H9 (cell line): ENCODE measurements at regions not wholly inside any gene's neighbourhood (a gene's known extent, or its start where the extent isn't known, plus 50 kb on each side); places are given as distances from the start of the nearest gene placed in this dataset.

Source experiments
- DNase-seq: peaks from one replicate; pipeline ENCODE4 v3.0.0-alpha.2; 2017
- H2AFZ ChIP-seq: one replicate; pipeline ENCODE4 v1.6.1; 2013; ENCODE audit warnings: mild to moderate bottlenecking, low read length, control low read depth, moderate library complexity
- H2AK5ac ChIP-seq: 2 replicates; pipeline ENCODE4 v1.6.1; 2013; ENCODE audit warnings: low read length, control low read depth, mixed read lengths; ENCODE audit not compliant: insufficient read length
- H2BK120ac ChIP-seq: one replicate; pipeline ENCODE4 v1.6.1; 2013; ENCODE audit warnings: low read depth, mild to moderate bottlenecking, low read length, control low read depth, inconsistent platforms; ENCODE audit not compliant: poor library complexity, severe bottlenecking
- H2BK12ac ChIP-seq: 2 replicates; pipeline ENCODE4 v1.6.1; 2013; ENCODE audit warnings: low read length, control low read depth, mixed read lengths, low read depth; ENCODE audit not compliant: insufficient read length
- H2BK15ac ChIP-seq: 2 replicates; pipeline ENCODE4 v1.6.1; 2013; ENCODE audit warnings: low read depth, low read length, control low read depth
- H2BK20ac ChIP-seq: one replicate; pipeline ENCODE4 v1.6.1; 2013; ENCODE audit warnings: low read depth, mild to moderate bottlenecking, low read length, control low read depth, inconsistent platforms; ENCODE audit not compliant: poor library complexity, severe bottlenecking
- H2BK5ac ChIP-seq: 2 replicates; pipeline ENCODE4 v1.6.1; 2013; ENCODE audit warnings: low read length, control low read depth, mixed read lengths; ENCODE audit not compliant: insufficient read length
- H3K14ac ChIP-seq: 2 replicates; pipeline ENCODE4 v1.6.1; 2013; ENCODE audit warnings: low read length, control low read depth; ENCODE audit not compliant: insufficient read depth
- H3K18ac ChIP-seq: 2 replicates; pipeline ENCODE4 v1.6.1; 2013; ENCODE audit warnings: low read depth, mild to moderate bottlenecking, mixed read lengths, low read length, control low read depth; ENCODE audit not compliant: insufficient read length
- H3K23ac ChIP-seq: 2 replicates; pipeline ENCODE4 v1.6.1; 2013; ENCODE audit warnings: low read length, control low read depth, mixed read lengths, low read depth; ENCODE audit not compliant: insufficient read length
- H3K23me2 ChIP-seq: 2 replicates; pipeline ENCODE4 v1.6.1; 2013; ENCODE audit warnings: low read depth, mild to moderate bottlenecking, mixed read lengths, low read length, control low read depth; ENCODE audit not compliant: insufficient read length, poor library complexity, severe bottlenecking
- H3K27ac ChIP-seq: 2 replicates; pipeline ENCODE4 v1.5.1; 2013; ENCODE audit warnings: low read length, control low read depth, mixed read lengths, low read depth; ENCODE audit not compliant: insufficient read length
- H3K27me3 ChIP-seq: 2 replicates; pipeline ENCODE4 v1.6.1; 2013; ENCODE audit warnings: low read length, control low read depth, inconsistent platforms; ENCODE audit not compliant: insufficient read depth
- H3K4ac ChIP-seq: 2 replicates; pipeline ENCODE4 v1.6.1; 2013; ENCODE audit warnings: low read depth, mild to moderate bottlenecking, control low read depth, inconsistent platforms, low read length, moderate library complexity
- H3K4me1 ChIP-seq: 2 replicates; pipeline ENCODE4 v1.6.1; 2013; ENCODE audit warnings: low read length, control low read depth, inconsistent platforms; ENCODE audit not compliant: insufficient read depth
- H3K4me2 ChIP-seq: 2 replicates; pipeline ENCODE4 v1.6.1; 2013; ENCODE audit warnings: low read length, control low read depth, mixed read lengths; ENCODE audit not compliant: insufficient read length, insufficient read depth
- H3K56ac ChIP-seq: 2 replicates; pipeline ENCODE4 v1.6.1; 2013; ENCODE audit warnings: low read depth, mild to moderate bottlenecking, mixed read lengths, low read length, control low read depth; ENCODE audit not compliant: insufficient read length
- H3K79me1 ChIP-seq: 2 replicates; pipeline ENCODE4 v1.6.1; 2013; ENCODE audit warnings: low read depth, mild to moderate bottlenecking, moderate library complexity, low read length, control low read depth, inconsistent platforms; ENCODE audit not compliant: insufficient read depth, poor library complexity, severe bottlenecking
- H3K79me2 ChIP-seq: 2 replicates; pipeline ENCODE4 v1.6.1; 2013; ENCODE audit warnings: low read length, control low read depth, inconsistent platforms; ENCODE audit not compliant: insufficient read depth
- H3K9ac ChIP-seq: 2 replicates; pipeline ENCODE4 v1.6.1; 2013; ENCODE audit warnings: low read length, control low read depth, mixed read lengths; ENCODE audit not compliant: insufficient read length; ENCODE audit errors: extremely low read depth
- H3K9me3 ChIP-seq: one replicate; pipeline ENCODE4 v1.6.1; 2013; ENCODE audit warnings: low read depth, low read length, inconsistent platforms; ENCODE audit not compliant: control insufficient read depth
- H3T11ph ChIP-seq: one replicate; pipeline ENCODE4 v1.6.1; 2013; ENCODE audit warnings: mild to moderate bottlenecking, low read length, control low read depth, inconsistent platforms
- H4K20me1 ChIP-seq: one replicate; pipeline ENCODE4 v1.6.1; 2013; ENCODE audit not compliant: control insufficient read depth, insufficient read length, insufficient read depth
- H4K5ac ChIP-seq: 2 replicates; pipeline ENCODE4 v1.6.1; 2013; ENCODE audit warnings: low read depth, mild to moderate bottlenecking, mixed read lengths, low read length, control low read depth; ENCODE audit not compliant: insufficient read length
- H4K8ac ChIP-seq: replicated peaks from 2 replicates; pipeline ENCODE4 v1.6.1; 2013; ENCODE audit warnings: low read length, control low read depth, mixed read lengths, low read depth; ENCODE audit not compliant: insufficient read length
- H4K91ac ChIP-seq: 2 replicates; pipeline ENCODE4 v1.6.1; 2013; ENCODE audit warnings: low read depth, mild to moderate bottlenecking, moderate library complexity, mixed read lengths, low read length, control low read depth; ENCODE audit not compliant: insufficient read length
- H3K27ac Mint-ChIP-seq, 3 experiments: 2 replicates in 2 of 3; 3 replicates in 1 of 3; pipeline ENCODE4 v1.8.0; 2020 to 2021; ENCODE audit warnings: mixed read lengths in 3 of 3, mild to moderate bottlenecking in 1 of 3, moderate library complexity in 1 of 3
- H3K27me3 Mint-ChIP-seq: 2 replicates; pipeline ENCODE4 v1.8.0; 2021; ENCODE audit warnings: low read depth, mild to moderate bottlenecking, moderate library complexity, mixed read lengths
- H3K36me3 Mint-ChIP-seq, 3 experiments: 2 replicates in 2 of 3; 3 replicates in 1 of 3; pipeline ENCODE4 v1.8.0; 2020 to 2021; ENCODE audit warnings: low read depth in 3 of 3, mixed read lengths in 3 of 3; ENCODE audit not compliant: insufficient read depth in 1 of 3
- H3K4me1 Mint-ChIP-seq, 2 experiments: 2 replicates each; pipeline ENCODE4 v1.8.0; 2020; ENCODE audit warnings: mixed read lengths in 2 of 2
- H3K4me3 Mint-ChIP-seq, 2 experiments: 2 replicates in 1 of 2; 3 replicates in 1 of 2; pipeline ENCODE4 v1.8.0; 2020 to 2021; ENCODE audit warnings: mild to moderate bottlenecking in 2 of 2, mixed read lengths in 2 of 2, moderate library complexity in 1 of 2
- H3K9me3 Mint-ChIP-seq, 2 experiments: 2 replicates in 1 of 2; 3 replicates in 1 of 2; pipeline ENCODE4 v1.8.0; 2020; ENCODE audit warnings: mild to moderate bottlenecking in 2 of 2, mixed read lengths in 2 of 2, moderate library complexity in 1 of 2
- WGBS: extraction: QIAGEN DNeasy Blood & Tissue Kit; methylation state at CpG from one replicate; pipeline ENCODE4 v1.1.7; 2013; ENCODE audit warnings: missing lambda C conversion rate, low lambda C conversion rate, mixed read lengths; ENCODE audit not compliant: insufficient read length; ENCODE audit errors: extremely low coverage; 5-methylcytosine and 5-hydroxymethylcytosine counted together
- TF ChIP-seq, protein P1 (sequence below): fragments of 200-600 bp; sonication (generic); conservative IDR thresholded peaks from 3 replicates; pipeline ENCODE4 v1.8.0; 2021; ENCODE audit warnings: antibody characterized with exemption, mild to moderate bottlenecking

DNA sequence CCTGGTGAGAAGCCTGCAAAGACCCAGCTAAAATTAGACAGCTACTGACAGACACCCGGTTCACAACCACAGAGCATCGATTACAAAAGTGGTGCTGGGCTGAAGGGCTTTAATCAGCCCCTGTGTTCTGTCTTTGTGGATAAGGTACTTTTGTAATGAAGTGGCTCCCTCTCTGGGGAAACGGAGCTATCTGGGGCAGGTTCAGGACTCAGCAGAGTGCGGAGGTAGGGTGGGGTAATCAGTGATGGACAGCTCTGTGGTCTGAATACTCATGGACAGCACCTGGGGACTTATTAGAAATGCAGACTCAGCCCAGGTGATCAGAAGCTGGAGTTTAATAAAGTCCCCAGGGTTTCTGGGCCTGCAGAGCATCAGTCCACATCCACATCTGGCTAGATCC lies 152.0 kb downstream of the MATN1 start:
- Histone ChIP-seq H2BK5ac (no peak overlapping the region), H3K27ac (no peak overlapping the region), H3K4me1 (no peaks in the 10 kb centered on the region), H2BK12ac (no peak overlapping the region), H3T11ph (no peak overlapping the region), H3K79me1 (no peaks in the 10 kb centered on the region), H2BK120ac (no peak overlapping the region), H4K8ac (no peak overlapping the region), H3K23me2 (no peaks in the 10 kb centered on the region), H4K91ac (no peak overlapping the region), H3K4me2 (no peak overlapping the region), H3K4ac (no peak overlapping the region), H4K20me1 (no peaks in the 10 kb centered on the region), H2BK15ac (no peak overlapping the region), H3K18ac (no peak overlapping the region), H2AK5ac (no peak overlapping the region), H3K23ac (no peak overlapping the region), H2AFZ (no peak overlapping the region), H3K27me3 (no peaks in the 10 kb centered on the region), H3K56ac (no peak overlapping the region), H4K5ac (no peak overlapping the region), H3K14ac (no peak overlapping the region), H3K9ac (no peak overlapping the region), H3K9me3 (no peaks in the 10 kb centered on the region), H2BK20ac (no peak overlapping the region), H3K79me2 (no peaks in the 10 kb centered on the region)
- TF ChIP-seq, protein P1, sequence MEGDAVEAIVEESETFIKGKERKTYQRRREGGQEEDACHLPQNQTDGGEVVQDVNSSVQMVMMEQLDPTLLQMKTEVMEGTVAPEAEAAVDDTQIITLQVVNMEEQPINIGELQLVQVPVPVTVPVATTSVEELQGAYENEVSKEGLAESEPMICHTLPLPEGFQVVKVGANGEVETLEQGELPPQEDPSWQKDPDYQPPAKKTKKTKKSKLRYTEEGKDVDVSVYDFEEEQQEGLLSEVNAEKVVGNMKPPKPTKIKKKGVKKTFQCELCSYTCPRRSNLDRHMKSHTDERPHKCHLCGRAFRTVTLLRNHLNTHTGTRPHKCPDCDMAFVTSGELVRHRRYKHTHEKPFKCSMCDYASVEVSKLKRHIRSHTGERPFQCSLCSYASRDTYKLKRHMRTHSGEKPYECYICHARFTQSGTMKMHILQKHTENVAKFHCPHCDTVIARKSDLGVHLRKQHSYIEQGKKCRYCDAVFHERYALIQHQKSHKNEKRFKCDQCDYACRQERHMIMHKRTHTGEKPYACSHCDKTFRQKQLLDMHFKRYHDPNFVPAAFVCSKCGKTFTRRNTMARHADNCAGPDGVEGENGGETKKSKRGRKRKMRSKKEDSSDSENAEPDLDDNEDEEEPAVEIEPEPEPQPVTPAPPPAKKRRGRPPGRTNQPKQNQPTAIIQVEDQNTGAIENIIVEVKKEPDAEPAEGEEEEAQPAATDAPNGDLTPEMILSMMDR = no peak
- DNase-seq = no peak
- no CpG with 5 or more reads among the region's 4 CpGs for WGBS
- peaks cover 0 to 3% of the 10 kb centered on the region in 2 experiments; a peak in 2 of 4 replicates for H3K4me1 Mint-ChIP-seq
- peaks cover 2% of the 10 kb centered on the region; the same call in 1 of the 2 replicates for H3K27me3 Mint-ChIP-seq
- H3K4me3 Mint-ChIP-seq = no peak overlapping the region
- no peaks in the 10 kb centered on the region for H3K36me3 Mint-ChIP-seq
- H3K27ac Mint-ChIP-seq = peak overlapping the region in 1 of 3 experiments; percentile 49; a peak in 1 of 7 replicates
- no peaks in the 10 kb centered on the region for H3K9me3 Mint-ChIP-seq
